Spleen (tissue), 11 donors: ENCODE measurements at regions not wholly inside any gene's neighbourhood (a gene's known extent, or its start where the extent isn't known, plus 50 kb on each side); places are given as distances from the start of the nearest gene placed in this dataset.

ENCODE experiments used
- DNase-seq: peaks from one replicate; pipeline ENCODE4 v3.0.0-alpha.2; 2020
- H3K27ac ChIP-seq, 8 donors: fragments of 200-600 bp; sonication (generic) in 7 of 8; 1 replicate in 4 of 8; 2 replicates in 4 of 8; pipeline versions ENCODE4 v1.5.0 to v1.8.0; 2016 to 2021; ENCODE audit warnings: inconsistent platforms in 4 of 8, mild to moderate bottlenecking in 4 of 8, moderate library complexity in 1 of 8
- H3K27me3 ChIP-seq, 7 donors: fragments of 200-600 bp; sonication (generic) in 6 of 7; replicated peaks in 1 of 7; 1 replicate in 4 of 7; 2 replicates in 3 of 7; pipeline versions ENCODE4 v1.5.0 to v1.8.0; 2016 to 2021; ENCODE audit warnings: inconsistent platforms in 3 of 7, mild to moderate bottlenecking in 1 of 7
- H3K36me3 ChIP-seq, 6 donors: fragments of 200-600 bp; sonication (generic) in 5 of 6; 1 replicate in 4 of 6; 2 replicates in 2 of 6; pipeline versions ENCODE4 v1.5.0 to v1.8.0; 2016 to 2021; ENCODE audit warnings: inconsistent platforms in 2 of 6
- H3K4me1 ChIP-seq, 6 donors: fragments of 200-600 bp; sonication (generic) in 5 of 6; 1 replicate in 3 of 6; 2 replicates in 3 of 6; pipeline versions ENCODE4 v1.5.0 to v1.8.0; 2016 to 2021; ENCODE audit warnings: inconsistent platforms in 3 of 6
- H3K4me3 ChIP-seq, 8 donors: fragments of 200-600 bp; sonication (generic) in 7 of 8; 1 replicate in 4 of 8; 2 replicates in 4 of 8; pipeline versions ENCODE4 v1.5.0 to v1.8.0; 2016 to 2021; ENCODE audit warnings: inconsistent platforms in 4 of 8, mild to moderate bottlenecking in 4 of 8, moderate library complexity in 2 of 8
- H3K9me3 ChIP-seq, 8 donors: fragments of 200-600 bp; sonication (generic) in 7 of 8; 1 replicate in 4 of 8; 2 replicates in 4 of 8; pipeline versions ENCODE4 v1.5.0 to v1.8.0; 2016 to 2021; ENCODE audit warnings: inconsistent platforms in 4 of 8
- POLR2A ChIP-seq, 3 donors: fragments of 450-650 bp; IDR thresholded peaks; one replicate each; pipeline ENCODE4 v1.5.1; 2017; ENCODE audit warnings: antibody characterized with exemption in 3 of 3, mild to moderate bottlenecking in 1 of 3
- POLR2AphosphoS5 ChIP-seq, 3 donors: sonication (generic); formaldehyde crosslinking; IDR thresholded peaks; one replicate each; pipeline ENCODE4 v1.5.1; 2017; ENCODE audit warnings: antibody characterized with exemption in 3 of 3
- WGBS, 5 donors: extraction: QIAGEN DNeasy Blood & Tissue Kit in 3 of 5; methylation state at CpG; one replicate each; pipeline versions ENCODE4 v1.1.5 to v1.1.7; 2013 to 2018; 5-methylcytosine and 5-hydroxymethylcytosine counted together
- intact Hi-C: fragments of 100-400 bp; cut with DNase I; formaldehyde crosslinking; loops from one replicate; pipeline ENCODE4 v1.15.0; 2023; ENCODE audit warnings: low total_unique reads
- TF ChIP-seq, protein P1 (sequence below), 11 experiments: fragments of 200-600 bp in 7 of 11; fragments of 450-650 bp in 4 of 11; sonication (generic) in 4 of 11; IDR thresholded peaks in 8 of 11; conservative IDR thresholded peaks in 3 of 11; 1 replicate in 7 of 11; 2 replicates in 4 of 11; pipeline versions ENCODE4 v1.4.0 to v1.8.0; 2016 to 2021; ENCODE audit warnings: antibody characterized with exemption in 11 of 11, inconsistent platforms in 4 of 11, mild to moderate bottlenecking in 1 of 11
- donor health status: healthy with polysubstance abuse.
- donor health status: DM: no; HTN: no; CAD: no; lungs with moderate emphysema.
- donor health status: DM: no; HTN: no; CAD: no.
- donor health status: Bipolar disorder and iron deficiency.
- donor health status: healthy.
- donor health status: DM: no; HTN: no; CAD: no.
- donor health status: DM: yes; HTN: yes; CAD: no.

DNA sequence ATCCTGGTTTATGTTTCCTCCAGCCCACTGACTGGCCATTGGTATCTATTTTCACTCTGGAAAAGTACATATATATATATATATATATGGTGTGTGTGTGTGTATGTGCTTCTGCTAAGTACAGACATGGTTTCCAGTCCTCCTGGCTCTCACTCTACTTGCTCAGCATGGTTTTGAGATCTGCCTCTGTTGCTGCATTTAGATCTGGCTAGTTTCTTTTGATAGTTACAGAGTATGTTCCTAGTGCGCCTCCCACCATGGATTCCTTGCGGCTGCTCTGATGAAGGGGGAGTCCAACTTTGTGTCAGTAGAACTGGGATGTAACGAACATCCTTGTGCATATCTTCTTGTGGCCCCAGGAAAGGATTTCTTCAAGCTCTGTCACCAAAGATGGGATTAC, 274.1 kb downstream of the MIAT start:
- TF ChIP-seq POLR2A (IDR thresholded peaks at IDR 0.05), result no peak
- TF ChIP-seq, protein P1, sequence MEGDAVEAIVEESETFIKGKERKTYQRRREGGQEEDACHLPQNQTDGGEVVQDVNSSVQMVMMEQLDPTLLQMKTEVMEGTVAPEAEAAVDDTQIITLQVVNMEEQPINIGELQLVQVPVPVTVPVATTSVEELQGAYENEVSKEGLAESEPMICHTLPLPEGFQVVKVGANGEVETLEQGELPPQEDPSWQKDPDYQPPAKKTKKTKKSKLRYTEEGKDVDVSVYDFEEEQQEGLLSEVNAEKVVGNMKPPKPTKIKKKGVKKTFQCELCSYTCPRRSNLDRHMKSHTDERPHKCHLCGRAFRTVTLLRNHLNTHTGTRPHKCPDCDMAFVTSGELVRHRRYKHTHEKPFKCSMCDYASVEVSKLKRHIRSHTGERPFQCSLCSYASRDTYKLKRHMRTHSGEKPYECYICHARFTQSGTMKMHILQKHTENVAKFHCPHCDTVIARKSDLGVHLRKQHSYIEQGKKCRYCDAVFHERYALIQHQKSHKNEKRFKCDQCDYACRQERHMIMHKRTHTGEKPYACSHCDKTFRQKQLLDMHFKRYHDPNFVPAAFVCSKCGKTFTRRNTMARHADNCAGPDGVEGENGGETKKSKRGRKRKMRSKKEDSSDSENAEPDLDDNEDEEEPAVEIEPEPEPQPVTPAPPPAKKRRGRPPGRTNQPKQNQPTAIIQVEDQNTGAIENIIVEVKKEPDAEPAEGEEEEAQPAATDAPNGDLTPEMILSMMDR (IDR thresholded peaks at IDR 0.05 in 8 of 11, conservative IDR thresholded peaks at IDR 0.05 in 3 of 11), result no peak
- TF ChIP-seq POLR2AphosphoS5 (IDR thresholded peaks at IDR 0.05), result no peak
- 87 to 96% (median 90%) methylated on average over 3 of the region's 3 CpGs for WGBS, 5 donors

DNA sequence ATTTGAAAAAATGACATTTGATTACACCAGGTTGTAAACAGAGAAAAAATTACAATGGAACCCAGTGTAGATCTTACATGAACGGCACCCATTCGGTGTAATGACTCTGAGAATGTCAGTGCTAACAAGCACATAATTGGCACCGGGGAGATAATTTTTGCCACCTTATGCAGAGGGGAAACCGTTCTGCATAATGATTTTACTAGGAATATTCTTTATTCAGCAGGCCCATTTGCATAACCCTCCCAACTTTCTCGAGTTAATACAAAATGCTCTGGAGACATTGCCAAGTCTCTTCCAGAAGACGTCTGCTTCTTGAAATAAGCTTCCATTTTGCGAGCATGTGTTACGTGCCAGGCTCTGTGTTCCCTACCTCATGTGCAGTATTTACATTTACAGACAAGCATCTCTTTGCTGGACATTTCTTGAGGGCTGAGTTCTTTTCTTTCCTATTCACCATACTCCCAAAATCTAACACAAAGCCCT, 275.8 kb downstream of the MIAT start:
- TF ChIP-seq POLR2A (IDR thresholded peaks at IDR 0.05) (no peak), POLR2AphosphoS5 (IDR thresholded peaks at IDR 0.05) (no peak)
- TF ChIP-seq, protein P1 (IDR thresholded peaks at IDR 0.05 in 8 of 11, conservative IDR thresholded peaks at IDR 0.05 in 3 of 11), result no peak
- H3K27me3 ChIP-seq, result no peaks in the 10 kb centered on the region
- H3K36me3 ChIP-seq, result no peaks in the 10 kb centered on the region
- H3K4me3 ChIP-seq, result no peak overlapping the region
- H3K9me3 ChIP-seq, result peaks cover 0 to 15% (median 5%) of the 10 kb centered on the region in 8 donors
- DNase-seq, result no peak
- WGBS, 5 donors, result 84 to 91% (median 89%) methylated on average over 8 of the region's 8 CpGs
- no peak overlapping the region for H3K27ac ChIP-seq
- intact Hi-C loops, result no loop called here
- no peaks in the 10 kb centered on the region for H3K4me1 ChIP-seq

More for the DNA sequence above, 274.1 kb downstream of the MIAT start:
- Histone ChIP-seq H3K4me3 (no peak overlapping the region), H3K27me3 (no peaks in the 10 kb centered on the region), H3K4me1 (no peaks in the 10 kb centered on the region), H3K36me3 (no peaks in the 10 kb centered on the region), H3K27ac (no peak overlapping the region), H3K9me3 (peaks cover 0 to under 1% (median 0%) of the 10 kb centered on the region in 8 donors)
- DNase-seq, result no peak
- intact Hi-C loops, result no loop called here

DNA sequence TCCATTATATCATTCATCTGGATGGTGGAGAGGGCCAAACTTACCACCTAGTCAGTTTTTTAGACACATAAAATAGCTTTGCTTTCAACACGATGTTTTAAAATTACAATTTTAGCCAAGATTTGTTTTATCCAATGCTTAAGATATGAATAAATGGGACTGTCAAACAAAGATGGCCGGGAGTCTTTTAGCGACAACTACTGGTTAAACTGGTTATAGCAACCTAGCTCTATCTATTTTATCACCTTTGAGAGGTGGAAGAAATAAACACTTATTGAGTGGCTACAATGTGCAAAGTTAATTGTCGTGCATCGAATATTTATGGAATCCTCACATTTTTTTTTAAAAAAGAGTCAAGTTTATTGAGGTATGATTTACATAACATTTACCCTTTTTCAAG, 279.8 kb downstream of the MIAT start:
- TF ChIP-seq POLR2AphosphoS5 (IDR thresholded peaks at IDR 0.05), result no peak
- TF ChIP-seq, protein P1 (IDR thresholded peaks at IDR 0.05 in 8 of 11, conservative IDR thresholded peaks at IDR 0.05 in 3 of 11), result no peak
- TF ChIP-seq POLR2A (IDR thresholded peaks at IDR 0.05), result no peak
- H3K27me3 ChIP-seq, result no peaks in the 10 kb centered on the region
- intact Hi-C loops, result no loop called here
- no peak for DNase-seq
- no peak overlapping the region for H3K4me3 ChIP-seq
- H3K27ac ChIP-seq, result no peak overlapping the region
- H3K4me1 ChIP-seq, result no peaks in the 10 kb centered on the region
- WGBS, 5 donors, result 85 to 94% (median 90%) methylated on average over 5 of the region's 5 CpGs
- H3K9me3 ChIP-seq, result peaks cover 0 to 15% (median 5%) of the 10 kb centered on the region in 8 donors
- H3K36me3 ChIP-seq, result no peaks in the 10 kb centered on the region

DNA sequence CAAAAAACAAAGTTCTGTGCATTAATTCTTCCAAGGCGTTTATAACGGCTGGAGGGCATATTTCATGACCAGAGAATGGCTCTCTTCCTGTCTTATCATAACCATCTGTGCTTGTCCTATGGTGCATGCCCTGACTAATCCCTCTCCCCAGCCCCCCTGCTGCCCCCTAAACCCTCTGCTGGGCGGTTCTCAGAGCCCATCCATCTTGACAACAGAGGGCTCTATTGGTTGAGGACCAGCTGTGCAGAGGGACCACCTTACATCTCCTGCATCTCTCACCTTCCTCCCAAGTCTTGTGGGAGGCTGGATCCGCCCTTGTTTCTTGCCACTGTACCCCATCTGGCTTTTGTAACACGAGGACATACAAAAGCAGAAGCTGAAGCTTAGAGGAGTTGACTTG, 282.1 kb downstream of the MIAT start:
- H3K36me3 ChIP-seq, result no peaks in the 10 kb centered on the region
- H3K4me1 ChIP-seq, result no peaks in the 10 kb centered on the region
- intact Hi-C loops, result no loop called here
- no peak for DNase-seq
- no peak overlapping the region for H3K27ac ChIP-seq
- 36 to 47% (median 41%) methylated on average over 5 of the region's 5 CpGs for WGBS, 5 donors
- no peak overlapping the region for H3K4me3 ChIP-seq
- H3K27me3 ChIP-seq, result no peaks in the 10 kb centered on the region
- TF ChIP-seq POLR2A (IDR thresholded peaks at IDR 0.05) (no peak), POLR2AphosphoS5 (IDR thresholded peaks at IDR 0.05) (no peak)
- TF ChIP-seq, protein P1 (IDR thresholded peaks at IDR 0.05 in 8 of 11, conservative IDR thresholded peaks at IDR 0.05 in 3 of 11), result no peak
- H3K9me3 ChIP-seq, result peaks cover 0 to 15% (median 5%) of the 10 kb centered on the region in 8 donors
